Tibial artery (tissue), 4 donors: ENCODE measurements at regions not wholly inside any gene's neighbourhood (a gene's known extent, or its start where the extent isn't known, plus 50 kb on each side); places are given as distances from the start of the nearest gene placed in this dataset.

ENCODE experiments used
- DNase-seq, 2 donors: peaks; one replicate each; pipeline ENCODE4 v3.0.0-alpha.2; 2019
- H3K27ac ChIP-seq, 2 donors: fragments of 200-600 bp; sonication (generic) in 1 of 2; 1 replicate in 1 of 2; 2 replicates in 1 of 2; pipeline ENCODE4 v1.5.1; 2018 to 2019; ENCODE audit warnings: mild to moderate bottlenecking in 1 of 2
- H3K27me3 ChIP-seq, 2 donors: fragments of 200-600 bp; sonication (generic) in 1 of 2; one replicate each; pipeline versions ENCODE4 v1.5.1 to v1.6.0; 2016 to 2019
- H3K36me3 ChIP-seq, 3 donors: fragments of 200-600 bp; sonication (generic) in 2 of 3; one replicate each; pipeline ENCODE4 v1.5.1; 2016 to 2019; ENCODE audit warnings: mild to moderate bottlenecking in 2 of 3
- H3K4me1 ChIP-seq, 4 donors: fragments of 200-600 bp; sonication (generic) in 2 of 4; 1 replicate in 3 of 4; 2 replicates in 1 of 4; pipeline ENCODE4 v1.5.1; 2016 to 2019
- H3K4me3 ChIP-seq, 2 donors: fragments of 200-600 bp; sonication (generic) in 1 of 2; 1 replicate in 1 of 2; 2 replicates in 1 of 2; pipeline ENCODE4 v1.5.1; 2018 to 2019; ENCODE audit warnings: mild to moderate bottlenecking in 2 of 2
- H3K9me3 ChIP-seq, 3 donors: fragments of 200-600 bp; sonication (generic) in 1 of 3; one replicate each; pipeline ENCODE4 v1.5.1; 2016 to 2019
- CTCF ChIP-seq, 2 experiments: fragments of 200-600 bp in 1 of 2; fragments of 450-650 bp in 1 of 2; IDR thresholded peaks; one replicate each; pipeline ENCODE4 v1.5.1; 2017 to 2019; ENCODE audit warnings: antibody characterized with exemption in 2 of 2, mild to moderate bottlenecking in 1 of 2, moderate library complexity in 1 of 2
- intact Hi-C: fragments of 100-400 bp; cut with DNase I; formaldehyde crosslinking; loops from one replicate; pipeline ENCODE4 v1.15.0; 2023; ENCODE audit warnings: low total_unique reads

- Histone ChIP-seq H3K27ac (no peak overlapping the region), H3K9me3 (no peaks in the 10 kb centered on the region), H3K36me3 (no peaks in the 10 kb centered on the region), H3K27me3 (peaks cover 0 to 3% of the 10 kb centered on the region in 2 donors), H3K4me3 (no peak overlapping the region), H3K4me1 (no peaks in the 10 kb centered on the region)
- DNase-seq, result no peak
- intact Hi-C loops, result no loop called here
- TF ChIP-seq CTCF (IDR thresholded peaks at IDR 0.05), result no peak
Observed at GRCh38 chr12:96143827-96144565, 50.2 kb upstream of the ELK3 start.
